Smooth muscle cell (in vitro differentiated cells): ENCODE measurements at regions not wholly inside any gene's neighbourhood (a gene's known extent, or its start where the extent isn't known, plus 50 kb on each side); places are given as distances from the start of the nearest gene placed in this dataset.

Source experiments
- DNase-seq: peaks from one replicate; lab custom pipeline; 2025; ENCODE audit not compliant: unreplicated experiment; lab: John Stamatoyannopoulos, UW
- H2AFZ ChIP-seq: fragments of 200-600 bp; sonication (generic); 2 replicates; pipeline ENCODE4 v1.6.0; 2016; ENCODE audit warnings: antibody characterized with exemption, low read depth, mild to moderate bottlenecking
- H3F3A ChIP-seq: fragments of 200-600 bp; sonication (generic); 2 replicates; pipeline ENCODE4 v1.6.0; 2017; ENCODE audit warnings: antibody characterized with exemption, low read depth
- H3K27ac ChIP-seq: fragments of 200-600 bp; sonication (generic); 2 replicates; pipeline ENCODE4 v1.5.1; 2016; ENCODE audit warnings: low read depth, mild to moderate bottlenecking
- H3K27me3 ChIP-seq: fragments of 200-600 bp; sonication (generic); 2 replicates; pipeline ENCODE4 v1.6.1; 2016; ENCODE audit warnings: low read depth, mild to moderate bottlenecking
- H3K36me3 ChIP-seq: fragments of 200-600 bp; sonication (generic); 2 replicates; pipeline ENCODE4 v1.5.1; 2016; ENCODE audit warnings: low read depth
- H3K4me1 ChIP-seq: fragments of 200-600 bp; sonication (generic); 2 replicates; pipeline ENCODE4 v1.5.1; 2016; ENCODE audit warnings: low read depth
- H3K4me2 ChIP-seq: fragments of 200-600 bp; sonication (generic); 2 replicates; pipeline ENCODE4 v1.6.0; 2016; ENCODE audit warnings: mild to moderate bottlenecking
- H3K4me3 ChIP-seq: fragments of 200-600 bp; sonication (generic); 2 replicates; pipeline ENCODE4 v1.5.1; 2016; ENCODE audit warnings: mild to moderate bottlenecking
- H3K79me2 ChIP-seq: fragments of 200-600 bp; sonication (generic); 2 replicates; pipeline ENCODE4 v1.6.0; 2016; ENCODE audit warnings: low read depth, mild to moderate bottlenecking
- H3K9ac ChIP-seq: fragments of 200-600 bp; sonication (generic); 2 replicates; pipeline ENCODE4 v1.6.0; 2016; ENCODE audit warnings: low read depth
- H3K9me3 ChIP-seq: fragments of 200-600 bp; sonication (generic); replicated peaks from 2 replicates; pipeline ENCODE4 v1.5.1; 2016; ENCODE audit warnings: low read depth
- H4K20me1 ChIP-seq: fragments of 200-600 bp; sonication (generic); 2 replicates; pipeline ENCODE4 v1.6.0; 2016; ENCODE audit warnings: low read depth
- CTCF ChIP-seq: fragments of 200-600 bp; sonication (generic); IDR thresholded peaks from 2 replicates; pipeline ENCODE4 v1.5.1; 2017; ENCODE audit warnings: borderline replicate concordance, mild to moderate bottlenecking, antibody characterized with exemption; ENCODE audit not compliant: insufficient read depth, poor library complexity, severe bottlenecking
- WGBS: methylation state at CpG from one replicate; pipeline ENCODE4 v1.1.7; 2016; ENCODE audit warnings: low lambda C conversion rate; 5-methylcytosine and 5-hydroxymethylcytosine counted together

DNA sequence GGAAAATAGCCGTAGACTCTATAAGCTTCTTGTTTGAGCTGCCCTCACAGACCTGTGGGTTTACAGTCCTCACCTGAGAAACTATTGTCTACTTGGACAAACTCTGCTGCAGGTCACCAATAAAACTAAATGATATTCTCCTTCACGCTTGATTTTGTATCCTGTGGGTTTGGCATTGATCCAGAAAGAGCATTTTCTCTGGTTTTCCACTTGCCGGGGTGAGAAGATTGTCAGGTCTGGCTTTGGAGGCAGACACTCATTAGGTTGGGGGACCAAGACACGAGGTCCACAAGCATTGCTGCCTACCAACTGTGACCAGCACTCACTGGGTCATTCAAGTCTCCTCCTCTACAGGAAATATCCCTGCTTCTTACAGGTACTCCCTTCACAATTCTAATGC is 68.5 kb downstream of the CDC14C start:
- no peaks in the 10 kb centered on the region for H3K27me3 ChIP-seq
- no peaks in the 10 kb centered on the region for H3K4me1 ChIP-seq
- H2AFZ ChIP-seq = no peak overlapping the region
- H3K36me3 ChIP-seq = no peaks in the 10 kb centered on the region
- no peaks in the 10 kb centered on the region for H3F3A ChIP-seq
- H4K20me1 ChIP-seq = no peaks in the 10 kb centered on the region
- TF ChIP-seq CTCF = no peak
- WGBS = 89% methylated on average over 4 of the region's 4 CpGs
- no peak overlapping the region for H3K4me2 ChIP-seq
- no peak overlapping the region for H3K4me3 ChIP-seq
- no peaks in the 10 kb centered on the region for H3K79me2 ChIP-seq
- DNase-seq = no peak
- no peaks in the 10 kb centered on the region for H3K9me3 ChIP-seq
- no peak overlapping the region for H3K27ac ChIP-seq
- H3K9ac ChIP-seq = no peak overlapping the region

GRCh38 chr7:49001610-49002033 is 77.3 kb downstream of the CDC14C start:
- Histone ChIP-seq H3K36me3 (no peaks in the 10 kb centered on the region), H3K27ac (no peak overlapping the region), H3K27me3 (no peaks in the 10 kb centered on the region), H3K4me1 (no peaks in the 10 kb centered on the region), H3F3A (no peaks in the 10 kb centered on the region), H4K20me1 (no peaks in the 10 kb centered on the region), H3K9me3 (no peaks in the 10 kb centered on the region), H2AFZ (peak overlapping the region; percentile 26), H3K4me2 (no peak overlapping the region), H3K79me2 (no peaks in the 10 kb centered on the region), H3K9ac (no peak overlapping the region), H3K4me3 (no peak overlapping the region)
- no peak for DNase-seq
- peak; percentile 49 for TF ChIP-seq CTCF
- 0% methylated on average over 1 of the region's 1 CpG for WGBS

DNA sequence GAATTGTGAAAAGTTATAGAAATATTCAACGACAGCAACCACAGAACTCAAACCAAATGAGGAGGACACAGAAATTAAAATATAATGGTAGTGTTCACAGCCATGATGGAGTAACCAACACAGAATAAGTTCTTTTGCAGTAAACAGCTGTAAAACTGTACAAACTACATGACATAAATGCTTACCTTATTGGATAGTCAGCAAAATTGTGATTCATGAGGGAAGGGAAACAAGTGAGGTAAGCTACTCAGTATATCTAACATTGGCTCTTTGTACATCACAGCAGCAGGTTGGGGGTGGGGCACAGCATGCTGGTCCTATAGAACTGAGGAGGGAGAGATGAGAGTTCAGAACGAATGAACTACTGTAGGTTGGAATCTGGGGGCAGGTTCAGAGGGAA is 86.4 kb downstream of the CDC14C start:
- Histone ChIP-seq H3K9ac (no peak overlapping the region), H3K4me3 (no peak overlapping the region), H4K20me1 (no peaks in the 10 kb centered on the region), H3K4me2 (no peak overlapping the region), H3K36me3 (no peaks in the 10 kb centered on the region), H2AFZ (no peak overlapping the region), H3F3A (no peaks in the 10 kb centered on the region), H3K79me2 (no peaks in the 10 kb centered on the region), H3K27ac (no peak overlapping the region), H3K4me1 (no peaks in the 10 kb centered on the region), H3K9me3 (no peaks in the 10 kb centered on the region), H3K27me3 (no peaks in the 10 kb centered on the region)
- no peak for DNase-seq
- WGBS = 87% methylated on average over 2 of the region's 2 CpGs
- no peak for TF ChIP-seq CTCF

DNA sequence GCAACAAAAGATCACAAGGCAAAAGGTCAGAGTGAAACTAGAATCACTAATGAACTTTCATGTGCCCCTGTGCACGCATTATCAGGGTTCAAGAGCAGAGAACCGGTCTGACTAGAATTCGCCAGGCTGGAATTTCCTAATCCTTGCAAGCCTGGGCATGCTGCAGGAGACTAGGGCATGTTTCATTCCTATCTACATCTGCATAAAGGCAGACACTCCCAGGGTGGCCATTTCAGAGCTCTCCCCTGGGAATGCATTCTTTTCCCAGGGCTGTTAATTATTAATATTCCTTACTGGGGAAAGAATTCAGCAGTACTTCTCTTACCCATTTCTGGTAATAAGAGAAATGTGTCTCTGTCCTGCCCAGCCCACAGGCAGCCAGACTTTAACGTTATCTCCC is 90.5 kb downstream of the CDC14C start:
- no peak overlapping the region for H3K9ac ChIP-seq
- H3K27me3 ChIP-seq = no peaks in the 10 kb centered on the region
- 85% methylated on average over 4 of the region's 4 CpGs for WGBS

More for the DNA sequence above, 90.5 kb downstream of the CDC14C start:
- Histone ChIP-seq H3K36me3 (no peaks in the 10 kb centered on the region), H3K79me2 (no peaks in the 10 kb centered on the region), H2AFZ (no peak overlapping the region), H3K4me2 (no peak overlapping the region), H3F3A (no peaks in the 10 kb centered on the region), H3K27ac (no peak overlapping the region), H3K4me1 (no peaks in the 10 kb centered on the region), H3K9me3 (no peaks in the 10 kb centered on the region), H3K4me3 (no peak overlapping the region), H4K20me1 (no peaks in the 10 kb centered on the region)
- no peak for DNase-seq
- TF ChIP-seq CTCF = no peak
